SW 1271 (cell line): ENCODE measurements at regions not wholly inside any gene's neighbourhood (a gene's known extent, or its start where the extent isn't known, plus 50 kb on each side); places are given as distances from the start of the nearest gene placed in this dataset.

Experiments
- DNase-seq, 2 experiments: peaks; one replicate each; lab custom pipeline; 2025; lab: John Stamatoyannopoulos, UW

- DNase-seq, result no peak
These were observed 156.4 kb upstream of the ECI2 start for GRCh38 chr6:4291453-4292403.

DNA sequence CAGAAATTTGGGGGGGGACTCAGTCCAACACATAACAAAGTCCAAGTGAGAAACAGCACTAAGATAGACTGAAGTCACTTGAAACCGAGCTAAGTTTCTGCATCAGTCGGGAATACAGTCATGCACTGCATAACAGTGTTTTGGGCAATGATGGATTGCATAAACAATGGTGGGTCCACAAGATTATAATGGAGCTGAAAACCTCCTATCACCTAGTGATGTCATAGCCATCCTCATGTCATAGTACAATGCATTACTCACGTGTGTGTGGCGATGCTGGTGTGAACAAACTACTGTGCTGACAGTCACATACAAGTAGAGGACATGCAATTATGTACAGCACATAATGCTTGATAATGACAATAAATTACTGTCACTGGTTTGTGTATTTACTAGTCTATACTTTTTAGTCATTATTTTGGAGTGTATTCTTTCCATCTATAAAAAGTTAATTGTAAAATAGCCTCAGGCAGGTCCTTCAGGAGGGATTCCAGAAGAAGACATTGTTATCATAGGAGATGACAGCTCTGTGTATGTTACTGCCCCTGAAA, 154.5 kb upstream of the ECI2 start:
- no peak for DNase-seq

- DNase-seq, result no peak
These were observed 152.5 kb upstream of the ECI2 start for GRCh38 chr6:4287811-4288244.

DNA sequence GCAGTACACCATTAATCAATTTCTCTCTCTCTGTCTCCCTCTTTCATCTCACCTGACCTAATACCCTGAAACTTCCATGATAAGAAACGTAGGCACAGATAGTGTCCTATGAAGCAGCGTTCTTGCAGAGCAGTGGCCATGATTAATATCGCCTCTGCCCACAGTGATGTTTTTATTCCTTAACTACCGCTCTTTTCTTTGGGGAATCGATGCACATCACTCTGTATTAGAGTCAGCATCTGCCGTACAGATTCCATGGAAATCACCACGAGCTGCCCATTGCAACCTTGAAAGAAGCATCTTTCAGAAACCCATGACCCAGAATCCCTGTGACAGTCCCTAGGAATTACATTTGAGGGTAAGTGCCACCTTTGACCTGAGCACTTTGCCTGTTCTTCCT, 152.0 kb upstream of the ECI2 start:
- no peak for DNase-seq

DNA sequence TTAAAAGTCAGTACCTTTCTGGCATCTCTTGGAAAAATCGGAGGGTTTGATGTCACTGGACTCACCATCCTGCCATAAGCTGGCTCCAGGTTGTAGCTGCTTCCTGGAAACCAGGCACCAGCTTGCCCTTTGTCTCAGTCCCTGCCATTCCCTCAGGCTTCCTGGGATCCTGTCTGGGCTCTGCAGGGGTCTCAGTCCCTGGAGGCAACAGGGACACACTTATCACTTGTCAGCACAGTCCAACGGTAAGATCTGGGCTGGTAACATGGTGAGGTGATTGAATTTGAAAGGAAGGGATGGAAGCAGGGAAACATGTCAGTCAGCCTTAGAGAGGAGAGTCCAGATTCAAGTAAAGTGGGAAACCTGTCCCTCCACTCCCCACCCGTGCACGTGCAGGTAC, 147.6 kb upstream of the ECI2 start:
- no peak for DNase-seq

DNA sequence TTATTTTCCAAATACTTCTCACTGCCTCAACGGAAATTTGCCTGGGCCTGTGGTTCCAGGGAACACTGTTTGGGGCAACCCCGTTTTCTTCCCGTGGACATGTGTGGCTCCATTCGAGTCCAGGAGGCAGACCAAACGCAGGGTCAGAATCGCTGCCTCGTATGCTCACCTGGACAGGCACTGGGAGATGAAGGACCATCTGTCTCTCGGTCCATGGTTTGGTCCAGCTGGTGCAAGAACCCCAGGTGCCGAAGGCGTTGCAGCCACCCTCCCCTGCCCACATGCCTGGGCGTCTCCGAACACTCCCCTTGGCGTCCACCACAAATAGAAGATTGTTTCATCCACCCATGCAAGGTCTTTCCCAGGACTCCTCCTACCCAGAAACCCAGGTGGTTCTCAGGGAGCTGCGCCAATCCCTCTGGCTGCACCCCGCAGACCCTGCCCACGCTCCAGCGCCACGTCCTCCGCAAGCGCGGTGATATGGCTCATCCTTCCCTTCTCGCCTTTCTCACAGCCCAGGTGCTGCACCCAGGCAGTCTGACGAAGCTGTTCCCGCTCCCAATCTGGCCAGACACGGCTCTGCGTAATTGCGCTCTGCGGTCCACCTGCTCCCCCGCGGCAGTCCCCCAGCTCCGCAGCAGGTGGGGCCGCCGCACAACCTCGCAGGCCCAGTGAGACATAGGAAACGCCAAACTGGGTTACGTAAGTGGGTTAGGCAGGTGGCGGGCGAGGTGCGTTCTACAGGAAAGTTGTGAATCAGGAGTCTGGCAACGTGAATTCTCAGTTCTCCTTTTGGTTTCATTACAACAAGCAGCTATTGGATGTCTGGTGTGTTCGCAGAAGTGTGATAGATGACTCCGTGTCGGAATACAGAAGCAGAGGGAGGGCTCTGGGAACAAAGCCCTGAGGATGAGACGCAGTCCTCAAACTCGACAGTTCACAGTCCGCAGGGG, 146.2 kb upstream of the ECI2 start:
- no peak for DNase-seq

GRCh38 chr6:4280707-4281106, 145.3 kb upstream of the ECI2 start:
- peak in 1 of 2 experiments; percentile 15 for DNase-seq

- DNase-seq, result no peak
These were observed 144.7 kb upstream of the ECI2 start for GRCh38 chr6:4280031-4280430.

GRCh38 chr6:4274382-4275082, 139.2 kb upstream of the ECI2 start:
- no peak for DNase-seq

GRCh38 chr6:4272996-4273395, 137.6 kb upstream of the ECI2 start:
- no peak for DNase-seq

- no peak for DNase-seq
These were observed 136.5 kb upstream of the ECI2 start for GRCh38 chr6:4271761-4272470.

DNA sequence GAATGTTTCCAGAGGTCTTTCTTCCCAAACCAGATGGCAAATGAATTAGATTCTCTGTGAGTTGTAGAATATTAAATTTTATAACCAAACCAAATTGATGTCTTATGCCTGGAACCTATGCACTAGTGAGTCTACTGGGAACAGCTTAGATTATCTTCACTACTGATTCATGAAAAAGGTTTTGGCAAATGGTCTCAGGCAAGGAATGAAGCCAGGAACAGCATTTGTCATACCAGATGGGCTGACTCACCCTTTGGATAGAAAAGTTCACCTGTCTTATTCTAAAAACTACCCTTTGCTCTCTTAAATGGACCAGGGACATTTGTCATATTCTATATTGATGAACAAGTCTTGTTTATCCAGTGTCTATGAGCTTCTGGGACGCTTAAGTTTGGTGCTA, 135.4 kb upstream of the ECI2 start:
- DNase-seq, result no peak

- no peak for DNase-seq
These were observed 134.6 kb upstream of the ECI2 start for GRCh38 chr6:4270001-4270400.

GRCh38 chr6:4268171-4268570, 132.8 kb upstream of the ECI2 start:
- DNase-seq, result no peak

GRCh38 chr6:4265740-4266139, 130.4 kb upstream of the ECI2 start:
- no peak for DNase-seq

DNA sequence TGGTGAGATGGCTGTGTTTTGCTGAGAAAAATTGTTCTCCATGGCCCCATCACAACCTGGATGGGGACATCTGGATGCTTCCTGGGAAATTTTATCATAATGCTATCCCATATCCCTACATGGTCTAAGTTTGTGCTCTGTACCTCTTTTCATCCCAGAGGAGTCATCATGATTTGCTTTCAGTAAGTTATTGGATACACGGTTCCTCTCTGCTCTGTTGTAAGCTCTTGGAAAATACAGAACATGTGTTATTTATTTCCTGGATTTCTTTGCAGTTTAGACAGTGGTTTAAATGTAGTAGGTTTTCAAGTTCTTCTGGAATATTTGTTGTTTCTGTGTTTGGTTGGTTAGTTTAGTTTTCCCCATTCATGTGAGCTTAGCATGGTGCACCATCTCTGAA, 129.2 kb upstream of the ECI2 start:
- DNase-seq, result no peak

DNA sequence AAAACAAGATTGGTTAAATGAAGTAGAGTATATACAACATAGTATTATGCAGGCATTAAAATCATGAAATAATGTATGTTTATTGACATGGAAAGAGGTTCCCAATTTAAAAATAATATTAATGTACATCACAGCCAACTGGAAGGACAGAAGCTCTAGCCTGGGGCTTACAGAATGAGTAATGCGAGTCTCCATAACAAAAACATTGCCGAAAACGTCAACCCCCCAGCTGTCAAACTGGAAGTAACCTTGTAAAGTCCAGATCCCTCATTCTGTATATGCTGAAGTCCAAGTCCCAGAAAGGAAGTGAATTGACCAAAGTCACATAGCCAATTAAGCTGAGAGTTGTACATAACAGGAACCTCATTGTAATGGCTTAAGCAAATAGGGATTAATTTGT, 128.7 kb upstream of the ECI2 start:
- no peak for DNase-seq

- DNase-seq, result no peak
These were observed 127.2 kb upstream of the ECI2 start for GRCh38 chr6:4262526-4262925.

- DNase-seq, result no peak
These were observed 124.0 kb upstream of the ECI2 start for GRCh38 chr6:4259391-4259790.

DNA sequence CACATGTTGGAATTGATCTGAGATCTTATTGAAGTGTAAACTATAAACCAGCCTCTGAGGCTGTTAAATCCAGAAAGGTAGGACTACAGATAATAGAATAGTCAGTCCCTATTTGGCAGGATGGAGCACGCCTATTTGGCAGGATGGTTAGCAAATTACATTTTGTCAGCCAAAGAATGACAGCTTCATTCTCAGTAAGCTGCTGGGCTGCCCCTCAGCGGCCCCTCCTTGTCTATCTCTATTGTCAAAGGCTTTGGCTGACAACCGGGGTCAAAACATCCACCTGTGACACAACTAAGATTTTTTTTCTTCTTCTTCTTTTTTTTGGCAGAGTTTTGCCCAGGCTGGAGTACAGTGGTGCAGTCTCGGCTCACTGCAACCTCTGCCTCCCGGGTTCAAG, 123.4 kb upstream of the ECI2 start:
- DNase-seq, result no peak

GRCh38 chr6:4256969-4257368, 121.6 kb upstream of the ECI2 start:
- no peak for DNase-seq
